ENCODE measurements at regions not wholly inside any gene's neighbourhood (a gene's known extent, or its start where the extent isn't known, plus 50 kb on each side); places are given as distances from the start of the nearest gene placed in this dataset.

DNA sequence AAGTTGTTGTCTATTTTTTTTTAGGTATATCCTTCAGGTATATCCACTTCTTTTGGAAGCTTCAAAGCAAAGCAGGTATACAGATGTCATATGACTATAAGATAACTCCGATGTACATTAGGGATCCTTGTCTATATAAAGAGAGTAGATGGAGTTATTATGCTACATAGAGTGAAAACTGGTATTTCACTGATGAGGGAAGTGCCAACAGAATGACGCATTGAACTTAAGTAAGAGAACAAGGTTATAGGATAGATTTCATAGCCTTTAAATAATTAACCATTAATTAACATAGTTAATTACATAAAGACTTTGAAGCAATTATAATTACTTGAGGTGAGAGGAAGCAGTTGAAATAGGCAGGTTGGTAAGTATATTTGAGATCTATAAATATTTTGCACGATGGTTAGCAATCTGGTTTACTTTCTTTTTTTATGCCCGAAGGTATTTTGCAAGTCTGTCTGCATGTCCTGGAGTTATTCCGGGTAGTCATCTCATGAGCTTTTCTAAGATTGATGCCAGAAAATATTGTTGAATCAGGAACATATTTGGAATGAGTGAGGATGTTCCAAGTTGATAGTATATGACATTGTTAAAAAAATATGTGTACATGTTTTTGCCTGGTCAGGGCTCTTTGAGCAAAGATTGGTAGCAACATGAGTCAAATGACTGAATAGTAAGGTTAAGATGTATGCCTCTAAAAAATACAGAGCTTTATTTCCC lies 299.5 kb upstream of the KCNMB2 start:
- no peak for TF ChIP-seq ZNF580 (CRISPR knock-in tag; IDR thresholded peaks at IDR 0.05; ENCODE audit: borderline replicate concordance, low read depth)
- no peak for TF ChIP-seq CTCF (CRISPR knock-in tag; IDR thresholded peaks at IDR 0.05)
- TF ChIP-seq EP300 (IDR thresholded peaks at IDR 0.05; ENCODE audit: low read depth in 2 of 2, low read length in 2 of 2): no peak
- TF ChIP-seq EP300 (CRISPR knock-in tag; IDR thresholded peaks at IDR 0.05; ENCODE audit: borderline replicate concordance): no peak
- TF ChIP-seq ZNF207 (IDR thresholded peaks at IDR 0.05; ENCODE audit: borderline replicate concordance): no peak
- no peak for TF ChIP-seq POLR2A (IDR thresholded peaks at IDR 0.05; ENCODE audit: insufficient read depth in 1 of 2, low read depth in 2 of 2, low read length in 2 of 2)
